HepG2 (cell line): ENCODE measurements at regions not wholly inside any gene's neighbourhood (a gene's known extent, or its start where the extent isn't known, plus 50 kb on each side); places are given as distances from the start of the nearest gene placed in this dataset.

Source experiments
- ATAC-seq: fragments of 200-7000 bp; cut with Tn5 transposase; 3 replicates; pipeline ENCODE4 v1.9.1; 2020; ENCODE audit warnings: mild to moderate bottlenecking, moderate library complexity
- BruUV-seq: library from RNA; stranded (reverse); fragments of 400-500 nt; replicated peaks from 2 replicates; lab custom pipeline; 2021; lab: Mats Ljungman, UMichigan
- CTCF ChIA-PET: fragments of 300-600 bp; formaldehyde crosslinking; extraction: SDS; loops from one replicate; lab custom pipeline; 2021; ENCODE audit warnings: low total read pairs, inconsistent platforms, low intra/inter-chr PET ratio; lab: Yijun Ruan, JAX
- POLR2A ChIA-PET: fragments of 350-600 bp; sonication (Branson Sonifier 250); formaldehyde crosslinking; loops from one replicate; lab custom pipeline; 2020; ENCODE audit warnings: antibody characterized with exemption, inconsistent platforms; lab: Yijun Ruan, JAX
- DNase-seq: peaks from one replicate; pipeline ENCODE4 v3.0.0-alpha.2; 2015; ENCODE audit warnings: low spot score
- FAIRE-seq: peaks from 3 replicates; lab custom pipeline; 2011; peaks lifted over from hg19 to GRCh38; lab: Jason Lieb, UNC
- H2AFZ ChIP-seq: one replicate; pipeline ENCODE4 v1.6.1; 2011; ENCODE audit warnings: low read length, inconsistent platforms
- H3K27ac ChIP-seq: fragments of 300-600 bp; 3 replicates; pipeline ENCODE4 v1.8.0; 2011; ENCODE audit warnings: mixed run types, mild to moderate bottlenecking, mixed read lengths, low read length, inconsistent platforms; ENCODE audit not compliant: insufficient read depth; ENCODE audit errors: extremely low read length
- H3K27me3 ChIP-seq, 2 experiments: fragments of 200-600 bp in 1 of 2; 2 replicates in 1 of 2; 3 replicates in 1 of 2; pipeline versions ENCODE4 v1.6.0 to v1.8.0; 2011; ENCODE audit warnings: low read length in 2 of 2, mild to moderate bottlenecking in 2 of 2, moderate library complexity in 2 of 2, inconsistent platforms in 1 of 2; ENCODE audit not compliant: insufficient read depth in 2 of 2, control insufficient read depth in 1 of 2
- H3K36me3 ChIP-seq, 2 experiments: fragments of 200-600 bp in 1 of 2; replicated peaks in 1 of 2; 2 replicates in 1 of 2; 3 replicates in 1 of 2; pipeline versions ENCODE4 v1.5.1 to v1.8.0; 2011; ENCODE audit warnings: low read length in 2 of 2, inconsistent platforms in 1 of 2; ENCODE audit not compliant: insufficient read depth in 2 of 2, control insufficient read depth in 1 of 2
- H3K4me1 ChIP-seq: 2 replicates; pipeline ENCODE4 v1.5.1; 2012; ENCODE audit warnings: low read length, inconsistent platforms; ENCODE audit not compliant: insufficient read depth
- H3K4me2 ChIP-seq: 2 replicates; pipeline ENCODE4 v1.6.0; 2011; ENCODE audit warnings: low read depth, low read length, inconsistent platforms
- H3K4me3 ChIP-seq, 3 experiments: fragments of 200-600 bp in 1 of 3; sonication (generic), shearing (Covaris generic) in 1 of 3; replicated peaks in 1 of 3; 2 replicates each; pipeline ENCODE4 v1.5.1; 2011 to 2016; ENCODE audit warnings: low read length in 3 of 3, inconsistent platforms in 2 of 3, low read depth in 2 of 3, mild to moderate bottlenecking in 2 of 3, control low read depth in 1 of 3, mixed read lengths in 1 of 3; ENCODE audit not compliant: insufficient read depth in 1 of 3
- H3K79me2 ChIP-seq: one replicate; pipeline ENCODE4 v1.6.1; 2011; ENCODE audit warnings: low read length, inconsistent platforms; ENCODE audit not compliant: insufficient read depth
- H3K9ac ChIP-seq: 2 replicates; pipeline ENCODE4 v1.6.0; 2011; ENCODE audit warnings: mild to moderate bottlenecking, low read depth, low read length, inconsistent platforms; ENCODE audit not compliant: insufficient read depth
- H3K9me3 ChIP-seq: 2 replicates; pipeline ENCODE4 v1.5.1; 2012; ENCODE audit warnings: mild to moderate bottlenecking, low read length
- H4K20me1 ChIP-seq: 2 replicates; pipeline ENCODE4 v1.6.0; 2011; ENCODE audit warnings: inconsistent platforms, mild to moderate bottlenecking, low read length, moderate library complexity; ENCODE audit not compliant: insufficient read depth
- DPF2 ChIP-seq: sonication (generic); formaldehyde crosslinking; IDR thresholded peaks from 2 replicates; pipeline ENCODE4 v1.4.0; 2020; ENCODE audit warnings: mild to moderate bottlenecking, low read depth, missing genetic modification reagents, borderline replicate concordance
- HMG20B ChIP-seq: conservative IDR thresholded peaks from 2 replicates; pipeline ENCODE4 v1.6.1; 2016; ENCODE audit warnings: missing genetic modification reagents, missing compliant biosample characterization
- NCOA5 ChIP-seq: sonication (generic); formaldehyde crosslinking; IDR thresholded peaks from 2 replicates; pipeline ENCODE4 v1.4.0; 2020; ENCODE audit warnings: missing genetic modification reagents
- SNRNP70 ChIP-seq: fragments of 200-400 bp; formaldehyde crosslinking; IDR thresholded peaks from 2 replicates; pipeline ENCODE4 v1.6.1; 2017; ENCODE audit warnings: mild to moderate bottlenecking, low read depth, low read length, moderate library complexity
- SRSF4 ChIP-seq: fragments of 200-400 bp; formaldehyde crosslinking; IDR thresholded peaks from one replicate; pipeline ENCODE4 v1.6.1; 2018; ENCODE audit warnings: mild to moderate bottlenecking, low read depth, low read length, moderate library complexity; ENCODE audit not compliant: poor library complexity, severe bottlenecking
- ZNF431 ChIP-seq: sonication (generic); formaldehyde crosslinking; IDR thresholded peaks from 2 replicates; pipeline ENCODE4 v1.9.0; 2022; ENCODE audit warnings: missing genetic modification reagents, low read depth, mild to moderate bottlenecking, borderline replicate concordance
- ZNF891 ChIP-seq: sonication (generic); formaldehyde crosslinking; IDR thresholded peaks from 2 replicates; pipeline ENCODE4 v1.5.0; 2020; ENCODE audit warnings: mild to moderate bottlenecking, missing genetic modification reagents
- WGBS: methylation state at CpG from one replicate; pipeline ENCODE4 v1.1.6; 2017; ENCODE audit warnings: low lambda C conversion rate; 5-methylcytosine and 5-hydroxymethylcytosine counted together
- in situ Hi-C: cut with HindIII; loops from 2 replicates; pipeline ENCODE4 v1.10.0; 2017; ENCODE audit warnings: low pct_unique_long_range_greater_than_20kb; ENCODE audit not compliant: extremely low pct_ligation_motif_present
- intact Hi-C: fragments of 100-400 bp; cut with micrococcal nuclease; formaldehyde crosslinking; loops from one replicate; pipeline ENCODE4 v1.10.0; 2022; ENCODE audit not compliant: unreplicated experiment
- TF ChIP-seq, protein P1 (sequence below): conservative IDR thresholded peaks from 2 replicates; pipeline ENCODE4 v1.6.1; 2018; ENCODE audit warnings: missing genetic modification reagents

DNA sequence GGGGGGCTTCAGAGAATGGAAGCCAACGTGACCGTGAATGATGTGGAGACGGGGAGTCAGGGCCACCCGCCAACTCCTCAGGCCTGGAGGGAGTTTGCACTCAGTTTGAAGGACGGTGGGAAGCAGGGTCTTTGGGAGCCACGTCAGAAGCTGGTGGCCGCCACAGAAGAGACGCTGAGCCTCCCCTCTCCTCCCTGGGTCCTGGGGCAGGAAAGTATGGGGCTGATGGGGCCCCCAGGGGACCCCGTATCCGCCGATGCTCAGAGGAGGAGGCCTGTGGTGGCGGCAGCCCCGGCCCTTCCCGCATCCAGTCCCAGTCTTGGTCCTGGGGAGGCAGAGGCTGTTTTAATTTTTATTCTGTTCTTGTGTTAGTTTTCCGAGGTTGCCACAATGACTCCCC is 188.6 kb upstream of the C1orf174 start:
- Histone ChIP-seq H3K27ac (no peak overlapping the region), H3K79me2 (no peaks in the 10 kb centered on the region), H3K36me3 (no peaks in the 10 kb centered on the region), H3K4me3 (no peak overlapping the region), H2AFZ (no peak overlapping the region), H3K9me3 (no peaks in the 10 kb centered on the region), H3K9ac (no peak overlapping the region), H3K4me2 (no peak overlapping the region), H3K27me3 (peaks cover 2 to 34% of the 10 kb centered on the region in 2 experiments), H4K20me1 (no peaks in the 10 kb centered on the region), H3K4me1 (peaks cover 9% of the 10 kb centered on the region; the same call in 1 of the 2 replicates)
- CTCF ChIA-PET, result no interaction called here
- intact Hi-C loops, result no loop called here
- TF ChIP-seq ZNF431 (CRISPR knock-in tag) (no peak), ZNF891 (CRISPR knock-in tag) (no peak)
- POLR2A ChIA-PET, result no interaction called here
- BruUV-seq, result no TSS peak
- ATAC-seq, result no peak
- in situ Hi-C loops, result no loop called here
- FAIRE-seq, result no peak
- DNase-seq, result no peak
- 15% methylated on average over 11 of the region's 15 CpGs for WGBS

DNA sequence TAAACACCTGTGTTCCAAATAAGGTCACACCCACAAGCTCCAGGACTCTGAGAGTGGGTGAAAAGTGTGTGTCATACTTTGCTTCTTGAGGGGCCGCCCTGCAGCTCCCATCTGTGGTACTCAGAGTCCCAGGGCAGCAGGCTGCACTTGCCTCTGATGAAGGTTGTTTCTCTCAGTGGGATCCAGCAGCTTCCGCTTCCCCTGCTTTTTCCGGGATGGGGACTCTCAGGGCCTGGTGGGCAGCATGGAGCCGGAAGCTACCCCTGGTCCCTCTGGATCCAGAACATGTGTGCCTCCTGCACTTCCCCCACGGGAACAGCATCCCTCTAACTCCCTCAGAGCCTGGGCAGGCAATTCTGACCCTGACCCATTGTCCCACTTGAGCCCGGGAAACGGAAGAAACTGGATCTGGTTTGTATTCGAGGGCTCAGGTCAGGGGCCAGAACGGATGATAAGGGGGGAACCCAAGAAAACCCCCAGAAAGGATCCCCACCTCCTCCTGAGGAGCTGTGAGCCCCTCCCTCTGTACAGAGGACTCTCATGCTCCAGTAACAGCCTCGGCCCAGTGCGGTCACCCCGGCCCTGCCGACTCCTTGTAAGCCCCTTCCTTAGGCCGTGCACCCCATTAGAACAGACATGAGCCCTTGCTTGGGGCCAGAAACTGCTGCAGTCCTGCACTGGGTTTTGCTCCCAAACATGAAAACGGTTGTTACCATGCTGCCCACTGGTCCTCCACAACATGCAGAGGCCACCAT is 189.5 kb upstream of the C1orf174 start:
- intact Hi-C loops, result no loop called here
- ATAC-seq, result no peak
- H4K20me1 ChIP-seq, result no peaks in the 10 kb centered on the region
- no peaks in the 10 kb centered on the region; the same call in 1 of the 2 replicates for H3K4me1 ChIP-seq
- BruUV-seq, result no TSS peak
- no peak overlapping the region for H3K4me2 ChIP-seq
- no peak overlapping the region for H3K9ac ChIP-seq
- ChIA-PET POLR2A (no interaction called here), CTCF (no interaction called here)
- 43% methylated on average over 3 of the region's 15 CpGs for WGBS
- H3K4me3 ChIP-seq, result no peak overlapping the region
- no peak for FAIRE-seq
- H3K36me3 ChIP-seq, result no peaks in the 10 kb centered on the region
- H3K27ac ChIP-seq, result no peak overlapping the region
- H3K79me2 ChIP-seq, result no peaks in the 10 kb centered on the region
- in situ Hi-C loops, result no loop called here
- no peak overlapping the region for H2AFZ ChIP-seq
- H3K27me3 ChIP-seq, result peaks cover 2 to 34% of the 10 kb centered on the region in 2 experiments
- no peaks in the 10 kb centered on the region for H3K9me3 ChIP-seq
- no peak for TF ChIP-seq HMG20B
- TF ChIP-seq DPF2, result no peak
- TF ChIP-seq SRSF4, result no peak
- TF ChIP-seq NCOA5, result no peak
- TF ChIP-seq, protein P1, sequence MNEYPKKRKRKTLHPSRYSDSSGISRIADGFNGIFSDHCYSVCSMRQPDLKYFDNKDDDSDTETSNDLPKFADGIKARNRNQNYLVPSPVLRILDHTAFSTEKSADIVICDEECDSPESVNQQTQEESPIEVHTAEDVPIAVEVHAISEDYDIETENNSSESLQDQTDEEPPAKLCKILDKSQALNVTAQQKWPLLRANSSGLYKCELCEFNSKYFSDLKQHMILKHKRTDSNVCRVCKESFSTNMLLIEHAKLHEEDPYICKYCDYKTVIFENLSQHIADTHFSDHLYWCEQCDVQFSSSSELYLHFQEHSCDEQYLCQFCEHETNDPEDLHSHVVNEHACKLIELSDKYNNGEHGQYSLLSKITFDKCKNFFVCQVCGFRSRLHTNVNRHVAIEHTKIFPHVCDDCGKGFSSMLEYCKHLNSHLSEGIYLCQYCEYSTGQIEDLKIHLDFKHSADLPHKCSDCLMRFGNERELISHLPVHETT (CRISPR knock-in tag), result no peak
- no peak for TF ChIP-seq SNRNP70
- no peak for DNase-seq
